ENCODE measurements at regions not wholly inside any gene's neighbourhood (a gene's known extent, or its start where the extent isn't known, plus 50 kb on each side); places are given as distances from the start of the nearest gene placed in this dataset.
A peak's percentile ranks its signal among the peaks of the same experiment; 100 is the strongest.

- no peaks in the 10 kb centered on the region for H3K79me2 ChIP-seq (ENCODE audit: low read length)
- no peaks in the 10 kb centered on the region for H3K9me2 ChIP-seq (replicated peaks; ENCODE audit: insufficient read depth, low read length)
- no peaks in the 10 kb centered on the region for H3K9me3 ChIP-seq (replicated peaks; ENCODE audit: insufficient read depth, low read length)
- no peaks in the 10 kb centered on the region for H3K36me3 ChIP-seq (replicated peaks; ENCODE audit: insufficient read depth, low read length)
- H2AFZ ChIP-seq (ENCODE audit: low read length) = no peak overlapping the region
- DNase-seq = peak; percentile 14
- H3K27me3 ChIP-seq (replicated peaks; ENCODE audit: insufficient read depth, low read length) = no peaks in the 10 kb centered on the region
- TF ChIP-seq EZH2phosphoT487 (IDR thresholded peaks at IDR 0.05; ENCODE audit: low read length) = no peak
- TF ChIP-seq, protein P1, sequence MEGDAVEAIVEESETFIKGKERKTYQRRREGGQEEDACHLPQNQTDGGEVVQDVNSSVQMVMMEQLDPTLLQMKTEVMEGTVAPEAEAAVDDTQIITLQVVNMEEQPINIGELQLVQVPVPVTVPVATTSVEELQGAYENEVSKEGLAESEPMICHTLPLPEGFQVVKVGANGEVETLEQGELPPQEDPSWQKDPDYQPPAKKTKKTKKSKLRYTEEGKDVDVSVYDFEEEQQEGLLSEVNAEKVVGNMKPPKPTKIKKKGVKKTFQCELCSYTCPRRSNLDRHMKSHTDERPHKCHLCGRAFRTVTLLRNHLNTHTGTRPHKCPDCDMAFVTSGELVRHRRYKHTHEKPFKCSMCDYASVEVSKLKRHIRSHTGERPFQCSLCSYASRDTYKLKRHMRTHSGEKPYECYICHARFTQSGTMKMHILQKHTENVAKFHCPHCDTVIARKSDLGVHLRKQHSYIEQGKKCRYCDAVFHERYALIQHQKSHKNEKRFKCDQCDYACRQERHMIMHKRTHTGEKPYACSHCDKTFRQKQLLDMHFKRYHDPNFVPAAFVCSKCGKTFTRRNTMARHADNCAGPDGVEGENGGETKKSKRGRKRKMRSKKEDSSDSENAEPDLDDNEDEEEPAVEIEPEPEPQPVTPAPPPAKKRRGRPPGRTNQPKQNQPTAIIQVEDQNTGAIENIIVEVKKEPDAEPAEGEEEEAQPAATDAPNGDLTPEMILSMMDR (IDR thresholded peaks at IDR 0.05; ENCODE audit: low read length) = 0 out of 2 replicates have a peak, but pooled peaks have one; percentile 19
- H3K4me2 ChIP-seq (ENCODE audit: low read depth, low read length) = no peak overlapping the region
- no peaks in the 10 kb centered on the region for H3K4me1 ChIP-seq (ENCODE audit: low read length)
- no peak overlapping the region for H3K27ac ChIP-seq (ENCODE audit: low read length)
- no peak overlapping the region for H3K4me3 ChIP-seq (ENCODE audit: low read length)
- H3K9ac ChIP-seq (ENCODE audit: low read length) = no peak overlapping the region
- H4K20me1 ChIP-seq (ENCODE audit: insufficient read depth, low read length) = no peaks in the 10 kb centered on the region
- H3F3A ChIP-seq (ENCODE audit: insufficient read depth, low read length) = no peaks in the 10 kb centered on the region
These were observed 127.4 kb upstream of the AGR3 start for GRCh38 chr7:17009007-17009719.

DNA sequence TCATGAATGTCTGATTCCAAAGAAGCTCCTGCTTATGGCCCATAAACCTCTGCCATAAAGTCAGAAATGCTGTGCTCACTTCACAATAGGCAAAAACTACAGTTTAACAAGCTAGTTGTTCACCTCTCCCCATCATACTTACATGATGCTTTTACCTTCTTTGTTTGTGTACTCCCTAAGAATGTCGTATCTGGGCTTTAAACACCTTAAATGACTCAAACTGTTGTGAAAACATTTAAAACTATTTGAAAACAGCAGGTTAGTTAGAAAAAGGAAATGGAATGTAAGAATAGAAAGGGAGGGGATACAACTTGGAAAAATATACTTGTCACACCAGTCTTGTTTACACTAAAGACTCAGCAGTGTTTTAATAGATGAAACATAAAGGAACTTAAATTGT, 128.2 kb upstream of the AGR3 start:
- no peak for TF ChIP-seq EZH2 (optimal IDR thresholded peaks at IDR 0.05; ENCODE audit: low read depth, low read length)
- no peak for TF ChIP-seq EZH2phosphoT487 (IDR thresholded peaks at IDR 0.05; ENCODE audit: low read length)
- TF ChIP-seq, protein P1 (IDR thresholded peaks at IDR 0.05; ENCODE audit: low read length) = no peak
- Histone ChIP-seq H3K27me3 (replicated peaks; ENCODE audit: insufficient read depth, low read length) (no peaks in the 10 kb centered on the region), H3K4me3 (ENCODE audit: low read length) (no peak overlapping the region), H3K36me3 (replicated peaks; ENCODE audit: insufficient read depth, low read length) (no peaks in the 10 kb centered on the region), H3K4me2 (ENCODE audit: low read depth, low read length) (no peak overlapping the region), H3K27ac (ENCODE audit: low read length) (no peak overlapping the region), H2AFZ (ENCODE audit: low read length) (no peak overlapping the region), H3K9me2 (replicated peaks; ENCODE audit: insufficient read depth, low read length) (no peaks in the 10 kb centered on the region), H3F3A (ENCODE audit: insufficient read depth, low read length) (no peaks in the 10 kb centered on the region), H3K4me1 (ENCODE audit: low read length) (no peaks in the 10 kb centered on the region), H3K9me3 (replicated peaks; ENCODE audit: insufficient read depth, low read length) (no peaks in the 10 kb centered on the region), H3K79me2 (ENCODE audit: low read length) (no peaks in the 10 kb centered on the region), H3K9ac (ENCODE audit: low read length) (no peak overlapping the region), H4K20me1 (ENCODE audit: insufficient read depth, low read length) (no peaks in the 10 kb centered on the region)
- no peak for DNase-seq

- Histone ChIP-seq H3K9ac (ENCODE audit: low read length) (no peak overlapping the region), H3K9me2 (replicated peaks; ENCODE audit: insufficient read depth, low read length) (no peaks in the 10 kb centered on the region), H2AFZ (ENCODE audit: low read length) (no peak overlapping the region), H4K20me1 (ENCODE audit: insufficient read depth, low read length) (no peaks in the 10 kb centered on the region), H3K9me3 (replicated peaks; ENCODE audit: insufficient read depth, low read length) (no peaks in the 10 kb centered on the region), H3K27me3 (replicated peaks; ENCODE audit: insufficient read depth, low read length) (no peaks in the 10 kb centered on the region), H3F3A (ENCODE audit: insufficient read depth, low read length) (no peaks in the 10 kb centered on the region), H3K4me3 (ENCODE audit: low read length) (no peak overlapping the region), H3K27ac (ENCODE audit: low read length) (no peak overlapping the region), H3K36me3 (replicated peaks; ENCODE audit: insufficient read depth, low read length) (no peaks in the 10 kb centered on the region), H3K4me1 (ENCODE audit: low read length) (no peaks in the 10 kb centered on the region), H3K79me2 (ENCODE audit: low read length) (no peaks in the 10 kb centered on the region), H3K4me2 (ENCODE audit: low read depth, low read length) (no peak overlapping the region)
- no peak for TF ChIP-seq EZH2phosphoT487 (IDR thresholded peaks at IDR 0.05; ENCODE audit: low read length)
- no peak for TF ChIP-seq EZH2 (optimal IDR thresholded peaks at IDR 0.05; ENCODE audit: low read depth, low read length)
- no peak for DNase-seq
These were observed 129.0 kb upstream of the AGR3 start for GRCh38 chr7:17010637-17011300.

DNA sequence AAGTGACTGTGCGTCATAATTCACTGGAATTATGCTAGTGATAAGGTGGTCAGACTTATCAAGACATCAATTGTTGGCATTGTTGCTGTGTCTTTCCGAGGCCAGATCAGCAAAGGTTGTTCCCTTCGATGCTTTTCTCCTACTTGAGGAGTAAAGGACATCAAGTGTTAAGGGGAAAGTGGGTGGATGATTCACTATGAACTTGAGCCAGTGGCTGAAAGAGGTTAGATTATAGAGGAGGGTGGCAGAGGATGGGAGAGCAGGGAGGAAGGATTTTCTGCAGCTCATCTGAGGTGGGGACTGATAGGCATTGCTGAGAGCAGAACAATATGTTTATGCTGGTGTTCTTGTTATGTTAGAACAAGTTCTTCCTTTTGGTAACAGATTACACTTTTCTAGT, 131.4 kb upstream of the AGR3 start:
- Histone ChIP-seq H3K79me2 (ENCODE audit: low read length) (no peaks in the 10 kb centered on the region), H3K9ac (ENCODE audit: low read length) (no peak overlapping the region), H3K4me1 (ENCODE audit: low read length) (no peaks in the 10 kb centered on the region), H3K36me3 (replicated peaks; ENCODE audit: insufficient read depth, low read length) (no peaks in the 10 kb centered on the region), H3K4me3 (ENCODE audit: low read length) (no peak overlapping the region), H3K27me3 (replicated peaks; ENCODE audit: insufficient read depth, low read length) (no peaks in the 10 kb centered on the region), H3K27ac (ENCODE audit: low read length) (no peak overlapping the region), H3F3A (ENCODE audit: insufficient read depth, low read length) (no peaks in the 10 kb centered on the region), H3K9me2 (replicated peaks; ENCODE audit: insufficient read depth, low read length) (no peaks in the 10 kb centered on the region), H3K9me3 (replicated peaks; ENCODE audit: insufficient read depth, low read length) (no peaks in the 10 kb centered on the region), H3K4me2 (ENCODE audit: low read depth, low read length) (no peak overlapping the region), H4K20me1 (ENCODE audit: insufficient read depth, low read length) (no peaks in the 10 kb centered on the region), H2AFZ (ENCODE audit: low read length) (no peak overlapping the region)
- no peak for DNase-seq
- TF ChIP-seq, protein P1 (IDR thresholded peaks at IDR 0.05; ENCODE audit: low read length) = no peak
- TF ChIP-seq EZH2phosphoT487 (IDR thresholded peaks at IDR 0.05; ENCODE audit: low read length) (no peak), EZH2 (optimal IDR thresholded peaks at IDR 0.05; ENCODE audit: low read depth, low read length) (no peak)

Measured in MM.1S (cell line).